HepG2 (cell line): ENCODE measurements at regions not wholly inside any gene's neighbourhood (a gene's known extent, or its start where the extent isn't known, plus 50 kb on each side); places are given as distances from the start of the nearest gene placed in this dataset.

ENCODE experiments used
- AGO2 ChIP-seq: fragments of 200-400 bp; formaldehyde crosslinking; optimal IDR thresholded peaks from 2 replicates; pipeline ENCODE3; 2017; ENCODE audit warnings: mild to moderate bottlenecking, low read depth, low read length, moderate library complexity
- SAFB2 ChIP-seq: sonication (generic); formaldehyde crosslinking; IDR thresholded peaks from 2 replicates; pipeline ENCODE4 v1.5.1; 2020; ENCODE audit warnings: missing genetic modification reagents, low read depth, mild to moderate bottlenecking, borderline replicate concordance
- ZNF30 ChIP-seq: sonication (generic); formaldehyde crosslinking; IDR thresholded peaks from 2 replicates; pipeline ENCODE4 v1.5.0; 2020; ENCODE audit warnings: mild to moderate bottlenecking, missing genetic modification reagents
- ZNF678 ChIP-seq: sonication (generic); formaldehyde crosslinking; IDR thresholded peaks from 2 replicates; pipeline ENCODE4 v1.4.0; 2020; ENCODE audit warnings: mild to moderate bottlenecking, missing genetic modification reagents
- TF ChIP-seq, protein P1 (sequence below): sonication (generic); formaldehyde crosslinking; IDR thresholded peaks from 2 replicates; pipeline ENCODE4 v1.4.0; 2020; ENCODE audit warnings: mild to moderate bottlenecking, missing genetic modification reagents, borderline replicate concordance
- TF ChIP-seq, protein P2 (sequence below): sonication (generic); formaldehyde crosslinking; IDR thresholded peaks from 2 replicates; pipeline ENCODE4 v1.5.1; 2020; ENCODE audit warnings: missing genetic modification reagents, mild to moderate bottlenecking, borderline replicate concordance

DNA sequence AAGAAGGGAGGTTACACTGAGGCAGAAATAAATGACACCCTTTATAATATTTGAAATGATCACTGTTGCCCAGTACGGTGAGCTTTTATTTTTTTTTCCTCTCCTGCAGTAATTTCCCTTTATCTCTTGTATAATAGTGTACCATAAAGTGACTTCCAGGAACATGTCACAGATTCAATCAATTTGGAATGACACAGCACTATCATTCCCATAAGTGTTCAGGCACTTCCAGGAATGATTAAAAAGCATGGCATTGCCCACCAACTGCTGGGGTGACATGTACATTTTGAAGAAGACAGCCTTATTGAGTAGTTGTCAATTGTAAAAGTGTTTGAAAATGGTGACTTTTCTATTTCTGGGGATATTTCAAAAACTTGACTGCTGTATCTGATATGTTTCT is 1700.9 kb upstream of the NUDT12 start (continued):
- TF ChIP-seq, protein P1, sequence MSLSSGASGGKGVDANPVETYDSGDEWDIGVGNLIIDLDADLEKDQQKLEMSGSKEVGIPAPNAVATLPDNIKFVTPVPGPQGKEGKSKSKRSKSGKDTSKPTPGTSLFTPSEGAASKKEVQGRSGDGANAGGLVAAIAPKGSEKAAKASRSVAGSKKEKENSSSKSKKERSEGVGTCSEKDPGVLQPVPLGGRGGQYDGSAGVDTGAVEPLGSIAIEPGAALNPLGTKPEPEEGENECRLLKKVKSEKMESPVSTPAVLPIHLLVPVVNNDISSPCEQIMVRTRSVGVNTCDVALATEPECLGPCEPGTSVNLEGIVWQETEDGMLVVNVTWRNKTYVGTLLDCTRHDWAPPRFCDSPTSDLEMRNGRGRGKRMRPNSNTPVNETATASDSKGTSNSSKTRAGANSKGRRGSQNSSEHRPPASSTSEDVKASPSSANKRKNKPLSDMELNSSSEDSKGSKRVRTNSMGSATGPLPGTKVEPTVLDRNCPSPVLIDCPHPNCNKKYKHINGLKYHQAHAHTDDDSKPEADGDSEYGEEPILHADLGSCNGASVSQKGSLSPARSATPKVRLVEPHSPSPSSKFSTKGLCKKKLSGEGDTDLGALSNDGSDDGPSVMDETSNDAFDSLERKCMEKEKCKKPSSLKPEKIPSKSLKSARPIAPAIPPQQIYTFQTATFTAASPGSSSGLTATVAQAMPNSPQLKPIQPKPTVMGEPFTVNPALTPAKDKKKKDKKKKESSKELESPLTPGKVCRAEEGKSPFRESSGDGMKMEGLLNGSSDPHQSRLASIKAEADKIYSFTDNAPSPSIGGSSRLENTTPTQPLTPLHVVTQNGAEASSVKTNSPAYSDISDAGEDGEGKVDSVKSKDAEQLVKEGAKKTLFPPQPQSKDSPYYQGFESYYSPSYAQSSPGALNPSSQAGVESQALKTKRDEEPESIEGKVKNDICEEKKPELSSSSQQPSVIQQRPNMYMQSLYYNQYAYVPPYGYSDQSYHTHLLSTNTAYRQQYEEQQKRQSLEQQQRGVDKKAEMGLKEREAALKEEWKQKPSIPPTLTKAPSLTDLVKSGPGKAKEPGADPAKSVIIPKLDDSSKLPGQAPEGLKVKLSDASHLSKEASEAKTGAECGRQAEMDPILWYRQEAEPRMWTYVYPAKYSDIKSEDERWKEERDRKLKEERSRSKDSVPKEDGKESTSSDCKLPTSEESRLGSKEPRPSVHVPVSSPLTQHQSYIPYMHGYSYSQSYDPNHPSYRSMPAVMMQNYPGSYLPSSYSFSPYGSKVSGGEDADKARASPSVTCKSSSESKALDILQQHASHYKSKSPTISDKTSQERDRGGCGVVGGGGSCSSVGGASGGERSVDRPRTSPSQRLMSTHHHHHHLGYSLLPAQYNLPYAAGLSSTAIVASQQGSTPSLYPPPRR (CRISPR knock-in tag): no peak
- TF ChIP-seq SAFB2 (CRISPR knock-in tag): no peak
- TF ChIP-seq ZNF678 (CRISPR knock-in tag): no peak
- TF ChIP-seq ZNF30 (CRISPR knock-in tag): no peak
- TF ChIP-seq, protein P2, sequence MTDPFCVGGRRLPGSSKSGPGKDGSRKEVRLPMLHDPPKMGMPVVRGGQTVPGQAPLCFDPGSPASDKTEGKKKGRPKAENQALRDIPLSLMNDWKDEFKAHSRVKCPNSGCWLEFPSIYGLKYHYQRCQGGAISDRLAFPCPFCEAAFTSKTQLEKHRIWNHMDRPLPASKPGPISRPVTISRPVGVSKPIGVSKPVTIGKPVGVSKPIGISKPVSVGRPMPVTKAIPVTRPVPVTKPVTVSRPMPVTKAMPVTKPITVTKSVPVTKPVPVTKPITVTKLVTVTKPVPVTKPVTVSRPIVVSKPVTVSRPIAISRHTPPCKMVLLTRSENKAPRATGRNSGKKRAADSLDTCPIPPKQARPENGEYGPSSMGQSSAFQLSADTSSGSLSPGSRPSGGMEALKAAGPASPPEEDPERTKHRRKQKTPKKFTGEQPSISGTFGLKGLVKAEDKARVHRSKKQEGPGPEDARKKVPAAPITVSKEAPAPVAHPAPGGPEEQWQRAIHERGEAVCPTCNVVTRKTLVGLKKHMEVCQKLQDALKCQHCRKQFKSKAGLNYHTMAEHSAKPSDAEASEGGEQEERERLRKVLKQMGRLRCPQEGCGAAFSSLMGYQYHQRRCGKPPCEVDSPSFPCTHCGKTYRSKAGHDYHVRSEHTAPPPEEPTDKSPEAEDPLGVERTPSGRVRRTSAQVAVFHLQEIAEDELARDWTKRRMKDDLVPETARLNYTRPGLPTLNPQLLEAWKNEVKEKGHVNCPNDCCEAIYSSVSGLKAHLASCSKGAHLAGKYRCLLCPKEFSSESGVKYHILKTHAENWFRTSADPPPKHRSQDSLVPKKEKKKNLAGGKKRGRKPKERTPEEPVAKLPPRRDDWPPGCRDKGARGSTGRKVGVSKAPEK (CRISPR knock-in tag): no peak
- TF ChIP-seq AGO2: no peak
